ENCODE measurements at regions not wholly inside any gene's neighbourhood (a gene's known extent, or its start where the extent isn't known, plus 50 kb on each side); places are given as distances from the start of the nearest gene placed in this dataset.

DNA sequence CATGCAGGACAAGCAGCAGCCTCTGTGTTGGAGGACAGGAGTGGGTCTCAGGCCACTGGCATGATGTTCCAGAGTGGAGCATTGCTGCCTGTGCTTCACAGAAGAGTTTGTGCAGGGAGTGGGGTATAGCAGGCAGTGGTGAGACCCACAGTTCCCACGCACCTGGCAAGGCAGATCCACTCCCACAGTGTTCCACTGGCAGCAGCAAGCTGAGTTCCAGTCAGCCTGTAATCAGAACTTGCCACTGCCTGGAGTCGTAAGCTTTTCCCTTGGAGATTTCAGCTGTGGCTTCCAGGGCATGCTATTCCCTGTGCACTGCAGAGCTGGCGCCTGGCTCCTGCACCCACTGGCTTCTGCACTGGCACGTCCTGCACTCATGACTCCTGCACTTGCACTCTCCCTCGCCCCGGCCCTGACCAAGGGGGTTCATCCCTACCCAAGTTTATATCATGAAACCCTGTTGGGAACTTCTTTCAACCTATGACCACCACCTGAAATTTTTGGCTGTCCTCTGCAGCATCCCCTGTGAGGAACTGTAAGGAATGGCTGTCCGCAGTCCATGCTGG, 1144.3 kb downstream of the RAPGEF2 start:
- H3K4me1 ChIP-seq (ENCODE audit: control insufficient read depth, insufficient read depth, low read length), result no peaks in the 10 kb centered on the region
- SMC1A ChIA-PET (ENCODE audit: uncharacterized antibody, unreplicated experiment), result no interaction called here
- WGBS (ENCODE audit: insufficient coverage, insufficient replicate concordance, low lambda C conversion rate, missing lambda C conversion rate), result 18% methylated on average over 7 of the region's 7 CpGs
- CTCF ChIA-PET, result interaction anchor here (1.5 kb wide), 1 partner anchor 26 kb away, joined by 3 read pairs; no protein-coding TSS in a partner anchor
- FAIRE-seq (no peak), DNase-seq (ENCODE audit: low read depth, low spot score) (no peak), ATAC-seq (no peak)
- no peak overlapping the region for H3K9ac ChIP-seq (ENCODE audit: control insufficient read depth, insufficient read depth, low read length)
- in situ Hi-C loops (cut with MboI), result no loop called here
- POLR2A ChIA-PET, result no interaction called here
- H3K36me3 ChIP-seq (ENCODE audit: control insufficient read depth in 2 of 2, insufficient read depth in 2 of 2, low read length in 1 of 2), result no peaks in the 10 kb centered on the region
- RAD21 ChIA-PET (ENCODE audit: unreplicated experiment), result no interaction called here
- intact Hi-C loops (cut with micrococcal nuclease; ENCODE audit: unreplicated experiment), result no loop called here
- H3K27me3 ChIP-seq (replicated peaks in 1 of 2; ENCODE audit: control insufficient read depth in 2 of 2, insufficient read depth in 2 of 2, low read length in 1 of 2), result no peaks in the 10 kb centered on the region
- H3K4me2 ChIP-seq (ENCODE audit: control insufficient read depth, insufficient read depth), result no peak overlapping the region
- no peaks in the 10 kb centered on the region for H3K9me3 ChIP-seq (replicated peaks; ENCODE audit: control insufficient read depth, insufficient read depth, low read length)
- no peak overlapping the region for H3K4me3 ChIP-seq
- BruUV-seq (replicated peaks), result no TSS peak
- no peaks in the 10 kb centered on the region for H3K79me2 ChIP-seq (ENCODE audit: control insufficient read depth, insufficient read depth, low read length)
- H4K20me1 ChIP-seq (ENCODE audit: control insufficient read depth, insufficient read depth), result no peaks in the 10 kb centered on the region
- no peak overlapping the region for H3K27ac ChIP-seq (ENCODE audit: control insufficient read depth, insufficient read depth)
- H2AFZ ChIP-seq (ENCODE audit: control insufficient read depth, low read depth, low read length), result no peak overlapping the region
- TF ChIP-seq, protein P1, sequence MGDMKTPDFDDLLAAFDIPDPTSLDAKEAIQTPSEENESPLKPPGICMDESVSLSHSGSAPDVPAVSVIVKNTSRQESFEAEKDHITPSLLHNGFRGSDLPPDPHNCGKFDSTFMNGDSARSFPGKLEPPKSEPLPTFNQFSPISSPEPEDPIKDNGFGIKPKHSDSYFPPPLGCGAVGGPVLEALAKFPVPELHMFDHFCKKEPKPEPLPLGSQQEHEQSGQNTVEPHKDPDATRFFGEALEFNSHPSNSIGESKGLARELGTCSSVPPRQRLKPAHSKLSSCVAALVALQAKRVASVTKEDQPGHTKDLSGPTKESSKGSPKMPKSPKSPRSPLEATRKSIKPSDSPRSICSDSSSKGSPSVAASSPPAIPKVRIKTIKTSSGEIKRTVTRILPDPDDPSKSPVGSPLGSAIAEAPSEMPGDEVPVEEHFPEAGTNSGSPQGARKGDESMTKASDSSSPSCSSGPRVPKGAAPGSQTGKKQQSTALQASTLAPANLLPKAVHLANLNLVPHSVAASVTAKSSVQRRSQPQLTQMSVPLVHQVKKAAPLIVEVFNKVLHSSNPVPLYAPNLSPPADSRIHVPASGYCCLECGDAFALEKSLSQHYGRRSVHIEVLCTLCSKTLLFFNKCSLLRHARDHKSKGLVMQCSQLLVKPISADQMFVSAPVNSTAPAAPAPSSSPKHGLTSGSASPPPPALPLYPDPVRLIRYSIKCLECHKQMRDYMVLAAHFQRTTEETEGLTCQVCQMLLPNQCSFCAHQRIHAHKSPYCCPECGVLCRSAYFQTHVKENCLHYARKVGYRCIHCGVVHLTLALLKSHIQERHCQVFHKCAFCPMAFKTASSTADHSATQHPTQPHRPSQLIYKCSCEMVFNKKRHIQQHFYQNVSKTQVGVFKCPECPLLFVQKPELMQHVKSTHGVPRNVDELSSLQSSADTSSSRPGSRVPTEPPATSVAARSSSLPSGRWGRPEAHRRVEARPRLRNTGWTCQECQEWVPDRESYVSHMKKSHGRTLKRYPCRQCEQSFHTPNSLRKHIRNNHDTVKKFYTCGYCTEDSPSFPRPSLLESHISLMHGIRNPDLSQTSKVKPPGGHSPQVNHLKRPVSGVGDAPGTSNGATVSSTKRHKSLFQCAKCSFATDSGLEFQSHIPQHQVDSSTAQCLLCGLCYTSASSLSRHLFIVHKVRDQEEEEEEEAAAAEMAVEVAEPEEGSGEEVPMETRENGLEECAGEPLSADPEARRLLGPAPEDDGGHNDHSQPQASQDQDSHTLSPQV (IDR thresholded peaks at IDR 0.05), result no peak
- no peak for TF ChIP-seq MEF2A (IDR thresholded peaks at IDR 0.05; ENCODE audit: insufficient read depth, low read depth, low read length)
- TF ChIP-seq POLR2A (IDR thresholded peaks at IDR 0.05; ENCODE audit: low read depth, low read length), result no peak
- TF ChIP-seq, protein P2, sequence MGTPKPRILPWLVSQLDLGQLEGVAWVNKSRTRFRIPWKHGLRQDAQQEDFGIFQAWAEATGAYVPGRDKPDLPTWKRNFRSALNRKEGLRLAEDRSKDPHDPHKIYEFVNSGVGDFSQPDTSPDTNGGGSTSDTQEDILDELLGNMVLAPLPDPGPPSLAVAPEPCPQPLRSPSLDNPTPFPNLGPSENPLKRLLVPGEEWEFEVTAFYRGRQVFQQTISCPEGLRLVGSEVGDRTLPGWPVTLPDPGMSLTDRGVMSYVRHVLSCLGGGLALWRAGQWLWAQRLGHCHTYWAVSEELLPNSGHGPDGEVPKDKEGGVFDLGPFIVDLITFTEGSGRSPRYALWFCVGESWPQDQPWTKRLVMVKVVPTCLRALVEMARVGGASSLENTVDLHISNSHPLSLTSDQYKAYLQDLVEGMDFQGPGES (IDR thresholded peaks at IDR 0.05), result no peak
- TF ChIP-seq, protein P3, sequence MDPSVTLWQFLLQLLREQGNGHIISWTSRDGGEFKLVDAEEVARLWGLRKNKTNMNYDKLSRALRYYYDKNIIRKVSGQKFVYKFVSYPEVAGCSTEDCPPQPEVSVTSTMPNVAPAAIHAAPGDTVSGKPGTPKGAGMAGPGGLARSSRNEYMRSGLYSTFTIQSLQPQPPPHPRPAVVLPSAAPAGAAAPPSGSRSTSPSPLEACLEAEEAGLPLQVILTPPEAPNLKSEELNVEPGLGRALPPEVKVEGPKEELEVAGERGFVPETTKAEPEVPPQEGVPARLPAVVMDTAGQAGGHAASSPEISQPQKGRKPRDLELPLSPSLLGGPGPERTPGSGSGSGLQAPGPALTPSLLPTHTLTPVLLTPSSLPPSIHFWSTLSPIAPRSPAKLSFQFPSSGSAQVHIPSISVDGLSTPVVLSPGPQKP (IDR thresholded peaks at IDR 0.05; ENCODE audit: low read depth, low read length), result no peak
- TF ChIP-seq, protein P4, sequence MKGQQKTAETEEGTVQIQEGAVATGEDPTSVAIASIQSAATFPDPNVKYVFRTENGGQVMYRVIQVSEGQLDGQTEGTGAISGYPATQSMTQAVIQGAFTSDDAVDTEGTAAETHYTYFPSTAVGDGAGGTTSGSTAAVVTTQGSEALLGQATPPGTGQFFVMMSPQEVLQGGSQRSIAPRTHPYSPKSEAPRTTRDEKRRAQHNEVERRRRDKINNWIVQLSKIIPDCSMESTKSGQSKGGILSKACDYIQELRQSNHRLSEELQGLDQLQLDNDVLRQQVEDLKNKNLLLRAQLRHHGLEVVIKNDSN (IDR thresholded peaks at IDR 0.05; ENCODE audit: borderline replicate concordance, extremely low read length, insufficient read depth, low read depth, low read length), result no peak
- no peak for TF ChIP-seq NR2C2 (IDR thresholded peaks at IDR 0.05; ENCODE audit: borderline replicate concordance, control insufficient read depth, insufficient read length, low read depth)
- TF ChIP-seq, protein P5, sequence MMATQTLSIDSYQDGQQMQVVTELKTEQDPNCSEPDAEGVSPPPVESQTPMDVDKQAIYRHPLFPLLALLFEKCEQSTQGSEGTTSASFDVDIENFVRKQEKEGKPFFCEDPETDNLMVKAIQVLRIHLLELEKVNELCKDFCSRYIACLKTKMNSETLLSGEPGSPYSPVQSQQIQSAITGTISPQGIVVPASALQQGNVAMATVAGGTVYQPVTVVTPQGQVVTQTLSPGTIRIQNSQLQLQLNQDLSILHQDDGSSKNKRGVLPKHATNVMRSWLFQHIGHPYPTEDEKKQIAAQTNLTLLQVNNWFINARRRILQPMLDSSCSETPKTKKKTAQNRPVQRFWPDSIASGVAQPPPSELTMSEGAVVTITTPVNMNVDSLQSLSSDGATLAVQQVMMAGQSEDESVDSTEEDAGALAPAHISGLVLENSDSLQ (IDR thresholded peaks at IDR 0.05), result no peak
- no peak for TF ChIP-seq HCFC1 (IDR thresholded peaks at IDR 0.05; ENCODE audit: low read length)
- TF ChIP-seq YBX1 (IDR thresholded peaks at IDR 0.05), result no peak
- no peak for TF ChIP-seq RFX5 (IDR thresholded peaks at IDR 0.05; ENCODE audit: low read depth, low read length)
- no peak for TF ChIP-seq POU2F2 (IDR thresholded peaks at IDR 0.05; ENCODE audit: borderline replicate concordance, low read depth, low read length)
- TF ChIP-seq ZNF384 (IDR thresholded peaks at IDR 0.05; ENCODE audit: borderline replicate concordance, low read depth, low read length), result no peak
- no peak for TF ChIP-seq SREBF1 (IDR thresholded peaks at IDR 0.05; ENCODE audit: low read length)
- TF ChIP-seq, protein P6, sequence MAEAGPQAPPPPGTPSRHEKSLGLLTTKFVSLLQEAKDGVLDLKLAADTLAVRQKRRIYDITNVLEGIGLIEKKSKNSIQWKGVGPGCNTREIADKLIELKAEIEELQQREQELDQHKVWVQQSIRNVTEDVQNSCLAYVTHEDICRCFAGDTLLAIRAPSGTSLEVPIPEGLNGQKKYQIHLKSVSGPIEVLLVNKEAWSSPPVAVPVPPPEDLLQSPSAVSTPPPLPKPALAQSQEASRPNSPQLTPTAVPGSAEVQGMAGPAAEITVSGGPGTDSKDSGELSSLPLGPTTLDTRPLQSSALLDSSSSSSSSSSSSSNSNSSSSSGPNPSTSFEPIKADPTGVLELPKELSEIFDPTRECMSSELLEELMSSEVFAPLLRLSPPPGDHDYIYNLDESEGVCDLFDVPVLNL (IDR thresholded peaks at IDR 0.05; ENCODE audit: low read depth, low read length), result no peak
- no peak for TF ChIP-seq POLR2AphosphoS5 (IDR thresholded peaks at IDR 0.05; ENCODE audit: low read length)
